ENCODE measurements at regions not wholly inside any gene's neighbourhood (a gene's known extent, or its start where the extent isn't known, plus 50 kb on each side); places are given as distances from the start of the nearest gene placed in this dataset.

- intact Hi-C loops (cut with DNase I; ENCODE audit: low total_unique reads) = no loop called here
- Histone ChIP-seq H3K36me3 (no peaks in the 10 kb centered on the region), H3K27me3 (no peaks in the 10 kb centered on the region), H3K9me3 (peaks cover 0 to 6% (median 0%) of the 10 kb centered on the region in 4 donors), H3K27ac (no peak overlapping the region), H3K4me1 (peaks cover 0 to 10% (median 0%) of the 10 kb centered on the region in 4 donors), H3K4me3 (no peak overlapping the region)
- peak in 1 of 2 donors; percentile 19 for DNase-seq
- WGBS, 5 donors = 48 to 61% (median 55%) methylated on average over 3 of the region's 3 CpGs
- TF ChIP-seq, protein P1, sequence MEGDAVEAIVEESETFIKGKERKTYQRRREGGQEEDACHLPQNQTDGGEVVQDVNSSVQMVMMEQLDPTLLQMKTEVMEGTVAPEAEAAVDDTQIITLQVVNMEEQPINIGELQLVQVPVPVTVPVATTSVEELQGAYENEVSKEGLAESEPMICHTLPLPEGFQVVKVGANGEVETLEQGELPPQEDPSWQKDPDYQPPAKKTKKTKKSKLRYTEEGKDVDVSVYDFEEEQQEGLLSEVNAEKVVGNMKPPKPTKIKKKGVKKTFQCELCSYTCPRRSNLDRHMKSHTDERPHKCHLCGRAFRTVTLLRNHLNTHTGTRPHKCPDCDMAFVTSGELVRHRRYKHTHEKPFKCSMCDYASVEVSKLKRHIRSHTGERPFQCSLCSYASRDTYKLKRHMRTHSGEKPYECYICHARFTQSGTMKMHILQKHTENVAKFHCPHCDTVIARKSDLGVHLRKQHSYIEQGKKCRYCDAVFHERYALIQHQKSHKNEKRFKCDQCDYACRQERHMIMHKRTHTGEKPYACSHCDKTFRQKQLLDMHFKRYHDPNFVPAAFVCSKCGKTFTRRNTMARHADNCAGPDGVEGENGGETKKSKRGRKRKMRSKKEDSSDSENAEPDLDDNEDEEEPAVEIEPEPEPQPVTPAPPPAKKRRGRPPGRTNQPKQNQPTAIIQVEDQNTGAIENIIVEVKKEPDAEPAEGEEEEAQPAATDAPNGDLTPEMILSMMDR (IDR thresholded peaks at IDR 0.05) = no peak
- TF ChIP-seq EP300 (IDR thresholded peaks at IDR 0.05) = no peak
- TF ChIP-seq POLR2A (IDR thresholded peaks at IDR 0.05) = no peak
- no peak for TF ChIP-seq POLR2AphosphoS5 (IDR thresholded peaks at IDR 0.05)
These were observed 140.3 kb downstream of the NAA11 start for GRCh38 chr4:79185526-79186045.

GRCh38 chr4:79184476-79184875 lies 141.4 kb downstream of the NAA11 start:
- peaks cover 0 to 10% (median under 1%) of the 10 kb centered on the region in 4 donors for H3K4me1 ChIP-seq
- peaks cover 0 to 4% (median 0%) of the 10 kb centered on the region in 4 donors for H3K9me3 ChIP-seq
- H3K27me3 ChIP-seq = no peaks in the 10 kb centered on the region
- WGBS, 5 donors = 62 to 72% (median 65%) methylated on average over 4 of the region's 4 CpGs
- no peaks in the 10 kb centered on the region for H3K36me3 ChIP-seq
- H3K4me3 ChIP-seq = no peak overlapping the region
- TF ChIP-seq POLR2A (IDR thresholded peaks at IDR 0.05) (no peak), POLR2AphosphoS5 (IDR thresholded peaks at IDR 0.05) (no peak), EP300 (IDR thresholded peaks at IDR 0.05) (no peak)
- TF ChIP-seq, protein P1 (IDR thresholded peaks at IDR 0.05) = no peak
- peak in 1 of 2 donors; percentile 18 for DNase-seq
- intact Hi-C loops (cut with DNase I; ENCODE audit: low total_unique reads) = no loop called here
- no peak overlapping the region for H3K27ac ChIP-seq

DNA sequence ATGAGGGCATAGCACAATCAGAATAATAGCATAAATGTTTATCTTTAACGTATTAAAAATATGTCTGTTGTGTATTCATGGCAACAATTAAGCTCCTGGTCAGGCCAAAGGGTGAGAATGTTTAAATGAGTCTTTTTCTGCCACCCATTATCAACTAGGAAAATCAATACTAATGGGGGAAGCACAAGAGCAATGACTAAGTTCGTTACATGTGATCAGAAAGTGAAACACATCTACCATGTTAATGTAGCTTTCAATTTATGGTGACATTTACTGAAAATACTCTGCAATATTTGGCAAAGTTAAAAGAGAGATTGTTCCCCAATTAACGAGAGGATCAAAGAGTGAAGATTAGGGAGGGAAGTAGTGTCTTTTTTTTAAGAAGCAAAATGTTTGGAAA lies 143.7 kb downstream of the NAA11 start:
- DNase-seq = no peak
- WGBS, 5 donors = 51 to 60% (median 53%) methylated on average over 3 of the region's 3 CpGs
- intact Hi-C loops (cut with DNase I; ENCODE audit: low total_unique reads) = no loop called here

GRCh38 chr4:79181190-79181589 lies 144.7 kb downstream of the NAA11 start:
- H3K4me1 ChIP-seq = peaks cover 0 to 27% (median 9%) of the 10 kb centered on the region in 4 donors
- no peaks in the 10 kb centered on the region for H3K27me3 ChIP-seq
- H3K9me3 ChIP-seq = no peaks in the 10 kb centered on the region
- TF ChIP-seq POLR2A (IDR thresholded peaks at IDR 0.05) = no peak
- TF ChIP-seq, protein P1 (IDR thresholded peaks at IDR 0.05) = no peak
- TF ChIP-seq EP300 (IDR thresholded peaks at IDR 0.05) = no peak
- TF ChIP-seq POLR2AphosphoS5 (IDR thresholded peaks at IDR 0.05) = no peak
- H3K27ac ChIP-seq = no peak overlapping the region
- H3K36me3 ChIP-seq = no peaks in the 10 kb centered on the region
- intact Hi-C loops (cut with DNase I; ENCODE audit: low total_unique reads) = no loop called here
- no peak for DNase-seq
- 80 to 93% (median 90%) methylated on average over 7 of the region's 7 CpGs for WGBS, 5 donors
- no peak overlapping the region for H3K4me3 ChIP-seq

More for the DNA sequence above, 143.7 kb downstream of the NAA11 start:
- no peaks in the 10 kb centered on the region for H3K9me3 ChIP-seq
- no peak overlapping the region for H3K4me3 ChIP-seq
- peaks cover 0 to 28% (median 9%) of the 10 kb centered on the region in 4 donors for H3K4me1 ChIP-seq
- H3K36me3 ChIP-seq = no peaks in the 10 kb centered on the region
- no peaks in the 10 kb centered on the region for H3K27me3 ChIP-seq
- TF ChIP-seq EP300 (IDR thresholded peaks at IDR 0.05) (no peak), POLR2A (IDR thresholded peaks at IDR 0.05) (no peak)
- H3K27ac ChIP-seq = no peak overlapping the region

DNA sequence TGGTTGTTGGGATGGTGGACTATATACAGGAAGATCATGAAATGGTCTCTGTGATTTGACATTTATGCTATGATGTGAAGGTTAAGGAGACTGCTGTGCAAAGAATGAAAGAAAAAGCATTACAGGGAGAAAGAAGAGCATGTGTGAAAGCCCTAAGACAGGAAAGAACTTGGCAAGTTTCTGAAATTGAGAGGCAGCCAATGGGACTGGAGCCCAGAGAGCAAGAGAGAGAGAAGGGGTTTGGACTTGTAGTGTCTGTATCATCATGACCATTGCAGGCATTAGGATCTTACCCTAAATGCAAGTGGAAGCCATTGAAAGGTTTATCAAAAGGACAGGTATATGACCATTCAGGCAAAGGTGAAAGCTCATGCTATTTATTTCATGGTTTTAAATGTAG lies 147.1 kb downstream of the NAA11 start:
- Histone ChIP-seq H3K36me3 (no peaks in the 10 kb centered on the region), H3K4me3 (no peak overlapping the region), H3K27ac (no peak overlapping the region), H3K4me1 (peaks cover 0 to 31% (median 12%) of the 10 kb centered on the region in 4 donors), H3K9me3 (no peaks in the 10 kb centered on the region), H3K27me3 (no peaks in the 10 kb centered on the region)
- intact Hi-C loops (cut with DNase I; ENCODE audit: low total_unique reads) = no loop called here
- peak in 1 of 2 donors; percentile 67 for DNase-seq
- TF ChIP-seq POLR2AphosphoS5 (IDR thresholded peaks at IDR 0.05) (no peak), POLR2A (IDR thresholded peaks at IDR 0.05) (no peak), EP300 (IDR thresholded peaks at IDR 0.05) (no peak)
- TF ChIP-seq, protein P1 (IDR thresholded peaks at IDR 0.05) = no peak

All from stomach (tissue), 8 donors.